Hypothalamus (tissue), 51 donors: ENCODE measurements at regions not wholly inside any gene's neighbourhood (a gene's known extent, or its start where the extent isn't known, plus 50 kb on each side); places are given as distances from the start of the nearest gene placed in this dataset.
"Not testable (repeated sequence)": the region's sequence is repeated elsewhere in the genome, so short reads cannot be mapped to it uniquely, and the experiment has no call there.

Experiments used
- DNase-seq, 51 donors: peaks; one replicate each; lab custom pipeline; 2025; lab: John Stamatoyannopoulos, UW

DNA sequence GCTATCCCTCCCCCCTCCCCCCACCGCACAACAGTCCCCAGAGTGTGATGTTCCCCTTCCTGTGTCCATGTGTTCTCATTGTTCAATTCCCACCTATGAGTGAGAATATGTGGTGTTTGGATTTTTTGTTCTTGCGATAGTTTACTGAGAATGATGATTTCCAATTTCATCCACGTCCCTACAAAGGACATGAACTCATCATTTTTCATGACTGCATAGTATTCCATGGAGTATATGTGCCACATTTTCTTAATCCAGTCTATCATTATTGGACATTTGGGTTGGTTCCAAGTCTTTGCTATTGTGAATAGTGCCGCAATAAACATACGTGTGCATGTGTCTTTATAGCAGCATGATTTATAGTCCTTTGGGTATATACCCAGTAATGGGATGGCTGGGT lies 342.0 kb upstream of the KIAA1217 start:
- not testable (repeated sequence) for DNase-seq

GRCh38 chr10:23868121-23868520 lies 340.8 kb upstream of the KIAA1217 start:
- DNase-seq, result no peak

DNA sequence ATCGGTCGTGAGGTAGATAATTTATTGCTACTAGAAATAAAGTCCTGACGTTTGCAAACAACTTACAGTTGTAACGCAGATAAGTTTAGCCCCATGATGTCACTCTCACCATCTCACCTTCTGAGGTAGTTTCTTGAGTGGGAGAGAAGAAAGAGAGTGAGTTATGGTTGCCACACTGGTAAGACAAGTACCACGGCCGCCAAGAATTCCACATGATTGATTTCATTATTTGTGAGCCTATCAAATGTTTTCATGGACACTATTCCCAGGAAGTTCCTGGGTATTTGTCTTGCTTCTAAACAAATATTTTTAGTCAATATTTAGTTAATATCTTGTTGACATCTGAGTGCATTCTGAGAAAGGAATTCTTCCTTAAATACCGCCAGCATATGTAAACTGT lies 339.4 kb upstream of the KIAA1217 start:
- no peak for DNase-seq

- no peak for DNase-seq
Measured at GRCh38 chr10:23869996-23870395, 338.9 kb upstream of the KIAA1217 start.

DNA sequence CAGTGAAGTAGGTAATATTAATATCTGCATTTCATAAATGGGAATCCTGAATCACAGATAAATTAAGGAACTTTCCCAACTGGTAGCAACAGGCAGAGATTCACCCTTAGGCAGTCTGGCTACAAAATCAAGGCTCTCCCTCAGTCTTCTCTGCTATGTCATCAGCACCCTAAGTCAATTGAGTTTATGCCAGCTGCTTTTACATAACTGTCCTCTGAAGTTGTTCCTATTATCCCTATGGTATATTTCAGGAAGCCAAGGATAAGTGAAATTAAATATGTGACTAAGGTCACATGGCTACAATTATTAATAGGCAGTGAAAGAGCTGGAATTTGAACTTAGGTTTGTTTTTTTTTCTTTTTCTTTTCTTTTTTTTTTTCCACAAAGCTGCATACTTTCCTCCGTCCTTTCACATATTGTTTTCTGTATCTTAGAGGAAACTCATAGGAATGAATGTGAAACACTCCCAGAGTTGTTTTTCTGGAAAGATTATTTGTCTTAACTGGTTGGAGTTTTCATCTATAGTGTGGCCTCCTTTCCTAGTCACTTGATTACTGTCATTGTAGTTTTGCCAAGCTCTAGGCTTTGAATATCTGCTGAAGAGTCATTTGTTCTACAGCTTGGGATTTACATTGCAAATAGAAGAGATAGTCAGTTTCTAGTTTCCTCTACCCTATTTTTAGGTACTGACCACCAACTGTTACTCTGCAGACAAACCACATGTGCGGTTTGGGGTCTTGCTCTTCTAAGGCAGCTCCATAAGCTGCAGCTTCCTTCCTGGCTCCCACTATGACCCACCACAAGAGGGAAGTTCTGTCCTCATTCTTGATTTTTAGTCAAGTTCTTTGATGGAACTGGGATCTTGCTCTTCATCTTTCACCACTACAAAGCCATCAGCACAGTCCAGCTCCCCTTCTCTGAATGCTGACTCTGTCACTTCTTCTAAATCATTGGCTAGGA lies 338.0 kb upstream of the KIAA1217 start:
- no peak for DNase-seq

- DNase-seq, result no peak
Measured at GRCh38 chr10:23872290-23872689, 336.6 kb upstream of the KIAA1217 start.

DNA sequence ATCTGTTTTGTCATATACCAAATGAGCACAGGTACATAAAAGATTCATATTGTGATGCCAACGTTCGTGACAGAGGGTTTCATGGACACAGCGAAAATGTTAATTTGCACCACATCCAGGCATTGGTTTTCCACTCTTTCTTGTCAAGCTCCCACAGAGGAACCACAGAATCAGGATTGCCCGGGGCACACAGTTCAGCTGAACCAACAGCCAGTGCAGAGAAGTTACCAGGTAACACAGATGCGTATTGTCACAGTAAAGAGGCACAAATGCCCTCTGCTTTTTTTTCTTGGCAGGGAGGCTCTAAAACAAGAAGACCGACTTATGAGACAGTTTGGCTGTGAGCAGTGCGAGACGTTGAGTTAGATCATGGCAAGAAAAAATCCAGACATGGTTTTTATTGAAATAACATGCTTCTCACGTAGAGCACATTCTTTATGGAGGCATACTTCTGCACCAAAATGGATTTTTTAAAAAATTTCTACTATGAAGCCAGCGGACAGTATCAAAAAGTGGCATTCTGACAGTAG lies 331.1 kb upstream of the KIAA1217 start:
- no peak for DNase-seq

DNA sequence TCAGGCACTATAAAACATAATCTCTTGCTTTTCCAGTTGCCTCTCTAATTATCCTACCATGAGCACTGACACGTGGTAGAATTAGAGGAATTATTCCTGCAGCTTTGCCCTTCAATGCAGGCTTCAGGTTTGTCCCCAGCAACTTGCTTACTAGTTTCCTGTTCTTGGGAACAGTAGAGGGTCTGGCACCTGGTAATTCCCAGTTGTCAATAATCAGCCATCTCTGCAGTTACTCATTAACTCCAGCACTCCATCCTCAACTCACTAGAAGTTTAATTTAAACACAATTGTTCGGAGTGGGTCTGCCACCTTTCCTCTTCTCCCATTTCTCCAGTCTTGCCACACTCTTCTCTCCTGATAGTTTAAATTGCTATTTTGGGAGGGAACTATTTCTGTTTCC lies 324.3 kb upstream of the KIAA1217 start:
- no peak for DNase-seq

DNA sequence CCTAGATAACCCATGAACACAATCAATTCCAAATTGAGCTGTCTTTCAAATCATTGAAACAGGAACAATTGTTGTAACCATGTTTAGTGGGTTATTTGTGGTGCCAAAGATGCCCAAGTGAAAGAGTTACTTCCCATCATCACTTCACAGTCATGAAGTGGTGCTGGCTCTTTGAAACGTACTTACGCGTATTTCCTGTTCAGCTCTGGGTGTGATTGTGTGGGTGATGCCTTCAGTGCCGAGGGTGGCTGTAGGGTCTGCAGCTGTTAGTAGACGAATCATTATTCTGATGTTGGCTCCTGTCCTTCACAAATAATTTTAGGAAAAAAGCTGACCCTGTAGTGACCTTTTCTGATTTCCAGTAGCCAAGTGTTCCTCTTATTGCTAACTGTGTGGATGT lies 323.1 kb upstream of the KIAA1217 start:
- DNase-seq, result no peak

DNA sequence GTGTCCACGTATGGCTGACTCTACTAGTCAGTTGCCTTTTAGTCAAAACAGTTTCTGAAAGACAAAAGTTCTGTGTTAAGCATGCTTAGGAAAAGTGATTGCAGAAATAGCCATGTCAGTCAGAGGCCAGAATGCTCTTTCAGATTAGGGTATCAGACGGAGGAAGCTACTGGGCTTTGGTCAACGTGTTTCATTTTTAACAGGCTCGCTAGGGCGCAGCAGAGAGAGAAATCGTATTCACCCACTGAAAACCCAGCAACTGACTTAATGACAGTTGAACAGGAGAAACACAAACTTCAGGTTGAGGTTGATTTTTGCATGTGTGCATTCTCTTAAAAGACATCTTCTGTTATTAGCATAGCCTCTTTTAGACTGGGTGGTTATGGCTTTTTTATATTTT lies 322.6 kb upstream of the KIAA1217 start:
- DNase-seq, result no peak

DNA sequence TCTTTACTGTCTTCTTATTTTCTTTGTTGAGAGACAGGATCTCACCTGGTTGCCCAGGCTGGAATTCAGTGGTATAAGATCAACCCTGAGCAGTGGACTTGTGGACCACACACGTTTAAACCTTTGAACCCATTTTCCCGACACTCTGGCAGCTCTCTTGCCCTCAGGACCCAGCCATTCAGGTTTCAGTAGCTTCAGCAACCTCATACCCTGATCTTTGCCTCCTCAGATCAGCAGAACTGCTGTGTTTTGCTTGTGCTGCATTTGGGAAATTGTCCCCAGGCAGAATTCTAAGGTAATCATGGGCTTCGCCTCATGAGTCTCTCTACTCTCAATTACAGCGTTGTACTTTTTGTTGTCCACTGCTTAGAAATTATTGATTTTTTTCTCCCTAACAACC lies 317.6 kb upstream of the KIAA1217 start:
- DNase-seq, result no peak

DNA sequence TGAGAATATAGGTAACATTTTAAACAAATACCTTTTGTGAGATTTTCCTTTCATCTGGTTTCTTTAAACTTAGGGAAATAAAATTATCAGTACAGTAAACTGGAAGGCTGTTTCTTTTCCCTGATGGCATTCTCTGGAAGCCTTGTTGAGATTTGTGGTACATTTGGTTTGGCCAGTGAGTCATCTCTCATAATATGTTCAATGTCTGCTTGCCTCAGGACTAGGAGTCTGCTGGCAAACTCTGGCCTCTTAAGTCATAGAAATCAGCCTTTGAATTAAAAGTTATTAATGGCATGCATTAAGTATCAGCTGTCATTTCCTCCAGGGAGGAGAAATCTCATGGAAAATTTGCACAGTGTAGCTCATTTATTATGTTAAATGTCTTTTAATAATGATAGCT lies 316.6 kb upstream of the KIAA1217 start:
- no peak for DNase-seq

DNA sequence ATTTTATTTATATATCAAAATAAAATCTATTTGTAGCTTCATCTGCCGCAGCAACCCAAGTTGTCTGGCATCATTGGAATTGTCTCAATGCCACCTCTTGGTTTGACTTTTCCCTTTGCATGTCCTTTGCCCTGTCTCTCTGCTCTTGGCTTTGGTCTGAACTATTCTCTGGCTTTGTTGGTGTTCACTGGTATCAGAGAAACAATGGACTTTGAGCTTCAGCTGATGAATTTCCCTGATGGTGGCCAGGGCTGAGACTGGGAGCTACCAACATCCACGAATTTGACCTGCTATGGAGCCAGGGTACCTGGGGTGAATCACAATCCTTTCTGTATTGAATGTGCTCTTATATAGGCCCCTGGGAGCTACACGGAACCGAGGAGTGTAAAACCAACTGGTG lies 311.7 kb upstream of the KIAA1217 start:
- no peak for DNase-seq

DNA sequence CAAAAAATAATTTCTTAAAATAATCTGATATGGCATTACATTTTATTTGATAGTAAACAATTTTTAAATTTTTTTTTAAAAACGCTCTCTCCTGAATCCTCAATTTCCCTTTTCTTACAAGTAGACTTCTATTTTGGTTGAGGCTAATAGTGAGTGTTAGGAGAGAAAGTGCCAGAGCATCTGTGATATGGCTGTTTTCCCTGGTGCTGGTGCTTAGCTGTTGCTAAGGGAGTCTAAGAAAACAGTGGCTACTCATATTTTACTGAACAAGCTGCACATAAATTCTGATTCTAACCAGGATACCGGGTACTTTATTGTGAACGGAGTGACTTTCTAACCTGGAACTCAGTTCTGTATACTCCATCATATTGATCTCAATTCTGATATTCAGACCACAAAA lies 311.1 kb upstream of the KIAA1217 start:
- DNase-seq, result no peak

GRCh38 chr10:23899166-23899565 lies 309.8 kb upstream of the KIAA1217 start:
- no peak for DNase-seq

DNA sequence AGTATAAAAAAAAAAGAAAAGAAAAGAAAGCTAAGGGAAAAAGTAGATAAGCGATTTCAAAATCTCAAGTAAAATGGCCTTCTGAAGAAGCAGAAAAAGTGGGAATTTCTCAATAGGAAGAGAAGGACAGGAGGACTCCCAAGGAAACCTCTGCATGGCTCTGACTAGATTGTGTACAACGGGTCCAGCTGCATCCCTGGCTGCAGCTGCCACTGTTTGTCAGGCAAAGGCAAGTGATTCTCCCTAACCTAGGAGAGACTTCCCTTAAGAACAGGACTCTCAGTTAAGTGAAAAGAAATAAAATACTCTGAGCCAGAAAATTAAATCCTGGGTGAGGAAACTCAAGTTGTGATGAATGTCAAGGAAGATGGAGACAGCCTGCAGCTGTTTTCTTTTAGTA lies 298.6 kb upstream of the KIAA1217 start:
- no peak for DNase-seq

GRCh38 chr10:23912884-23913404 lies 296.0 kb upstream of the KIAA1217 start:
- no peak for DNase-seq

DNA sequence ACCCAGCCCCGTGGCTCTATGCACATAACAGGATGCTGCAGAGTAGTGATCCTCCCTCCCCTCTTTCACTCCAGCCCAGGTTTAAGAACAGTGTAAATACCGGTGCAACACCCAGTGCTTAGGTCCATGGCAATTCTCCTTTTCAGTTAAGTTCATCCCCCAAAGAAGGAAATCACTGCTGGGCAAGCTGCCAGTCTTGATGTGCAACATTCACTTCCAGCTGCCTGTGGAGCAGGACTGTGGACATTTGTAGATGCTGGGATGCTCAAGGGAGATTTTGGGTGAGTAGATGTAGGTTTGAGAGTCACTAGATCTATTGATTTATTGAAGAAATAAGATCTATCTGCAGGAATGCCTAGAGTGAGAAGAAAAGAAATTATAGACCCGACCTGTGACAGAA lies 294.3 kb upstream of the KIAA1217 start:
- no peak for DNase-seq

- no peak for DNase-seq
Measured at GRCh38 chr10:23917251-23917840, 291.6 kb upstream of the KIAA1217 start.

GRCh38 chr10:23918090-23918723 lies 290.7 kb upstream of the KIAA1217 start:
- no peak for DNase-seq

DNA sequence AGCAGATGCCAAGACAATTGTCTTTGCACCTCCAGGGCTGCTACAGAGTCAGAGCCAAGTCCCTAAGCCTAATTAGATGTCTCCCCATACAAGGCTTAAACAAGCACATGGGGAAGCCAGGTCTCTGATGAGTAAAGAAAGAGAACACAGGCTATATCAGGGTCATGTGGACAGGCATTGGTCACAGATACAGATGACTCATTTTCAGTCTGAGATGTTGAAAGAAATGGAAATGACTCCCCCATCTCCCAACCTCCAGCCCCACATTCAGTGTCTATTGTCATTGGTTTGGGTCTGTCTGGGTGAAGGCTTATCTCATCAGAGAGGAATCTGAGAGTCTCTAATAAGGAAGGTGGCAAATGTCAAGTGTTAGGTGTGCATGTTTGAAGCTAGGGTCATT lies 290.1 kb upstream of the KIAA1217 start:
- DNase-seq, result no peak
